ENCODE measurements at regions not wholly inside any gene's neighbourhood (a gene's known extent, or its start where the extent isn't known, plus 50 kb on each side); places are given as distances from the start of the nearest gene placed in this dataset.

DNA sequence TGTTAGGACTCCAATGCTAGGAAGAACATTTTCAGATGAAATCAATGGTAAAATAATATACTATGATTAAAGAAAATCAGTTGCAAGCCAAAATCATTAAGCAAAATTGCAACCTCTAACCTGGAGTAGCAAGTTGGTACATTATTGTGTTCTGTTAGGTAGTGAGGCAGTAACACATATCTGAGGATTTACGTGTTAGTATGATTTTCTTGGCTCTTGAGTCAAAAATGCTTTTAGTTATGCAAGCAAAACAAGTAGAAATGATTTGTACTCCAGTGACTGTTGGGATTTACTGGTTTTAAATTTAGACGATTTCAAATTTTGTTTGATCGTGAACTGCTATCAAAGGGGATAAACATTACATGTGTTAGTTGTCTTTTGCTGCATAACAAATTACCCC lies 293.0 kb upstream of the BTBD3 start:
- H3K4me3 ChIP-seq (ENCODE audit: low read length): no peak overlapping the region
- TF ChIP-seq, protein P1, sequence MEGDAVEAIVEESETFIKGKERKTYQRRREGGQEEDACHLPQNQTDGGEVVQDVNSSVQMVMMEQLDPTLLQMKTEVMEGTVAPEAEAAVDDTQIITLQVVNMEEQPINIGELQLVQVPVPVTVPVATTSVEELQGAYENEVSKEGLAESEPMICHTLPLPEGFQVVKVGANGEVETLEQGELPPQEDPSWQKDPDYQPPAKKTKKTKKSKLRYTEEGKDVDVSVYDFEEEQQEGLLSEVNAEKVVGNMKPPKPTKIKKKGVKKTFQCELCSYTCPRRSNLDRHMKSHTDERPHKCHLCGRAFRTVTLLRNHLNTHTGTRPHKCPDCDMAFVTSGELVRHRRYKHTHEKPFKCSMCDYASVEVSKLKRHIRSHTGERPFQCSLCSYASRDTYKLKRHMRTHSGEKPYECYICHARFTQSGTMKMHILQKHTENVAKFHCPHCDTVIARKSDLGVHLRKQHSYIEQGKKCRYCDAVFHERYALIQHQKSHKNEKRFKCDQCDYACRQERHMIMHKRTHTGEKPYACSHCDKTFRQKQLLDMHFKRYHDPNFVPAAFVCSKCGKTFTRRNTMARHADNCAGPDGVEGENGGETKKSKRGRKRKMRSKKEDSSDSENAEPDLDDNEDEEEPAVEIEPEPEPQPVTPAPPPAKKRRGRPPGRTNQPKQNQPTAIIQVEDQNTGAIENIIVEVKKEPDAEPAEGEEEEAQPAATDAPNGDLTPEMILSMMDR (IDR thresholded peaks at IDR 0.05; ENCODE audit: insufficient read depth, low read depth, low read length, missing control alignments): no peak
- no peak for DNase-seq (ENCODE audit: low read depth)

DNA sequence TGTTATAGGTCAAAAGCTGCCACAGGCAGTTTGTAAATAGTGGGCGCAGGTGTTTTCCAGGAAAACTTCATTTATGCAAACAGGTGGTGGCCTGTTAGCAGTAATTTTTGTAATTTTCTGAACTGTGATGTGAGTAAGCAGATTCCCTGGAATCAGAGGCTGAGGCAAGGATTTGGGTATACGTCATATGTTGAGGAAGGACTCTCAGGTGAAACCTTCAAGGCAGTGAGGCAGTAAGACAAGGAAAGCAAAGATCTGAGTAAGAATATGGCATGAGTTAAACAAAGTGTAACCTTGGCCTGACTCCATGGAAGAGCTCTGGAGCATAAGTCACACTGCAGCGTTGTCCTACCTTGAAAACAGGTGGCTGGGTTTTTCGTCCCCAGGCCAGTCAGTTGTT lies 291.1 kb upstream of the BTBD3 start:
- no peak overlapping the region for H3K4me3 ChIP-seq (ENCODE audit: low read length)
- TF ChIP-seq, protein P1 (IDR thresholded peaks at IDR 0.05; ENCODE audit: insufficient read depth, low read depth, low read length, missing control alignments): no peak
- no peak for DNase-seq (ENCODE audit: low read depth)

- H3K4me3 ChIP-seq (ENCODE audit: low read length): no peak overlapping the region
- DNase-seq (ENCODE audit: low read depth): no peak
- TF ChIP-seq, protein P1 (IDR thresholded peaks at IDR 0.05; ENCODE audit: insufficient read depth, low read depth, low read length, missing control alignments): no peak
Measured at GRCh38 chr20:11642866-11643265, 274.8 kb upstream of the BTBD3 start.

- H3K4me3 ChIP-seq (ENCODE audit: low read length): no peak overlapping the region
- no peak for DNase-seq (ENCODE audit: low read depth)
- TF ChIP-seq, protein P1 (IDR thresholded peaks at IDR 0.05; ENCODE audit: insufficient read depth, low read depth, low read length, missing control alignments): no peak
Measured at GRCh38 chr20:11646359-11646758, 271.3 kb upstream of the BTBD3 start.

- DNase-seq (ENCODE audit: low read depth): no peak
- H3K4me3 ChIP-seq (ENCODE audit: low read length): no peak overlapping the region
- TF ChIP-seq, protein P1 (IDR thresholded peaks at IDR 0.05; ENCODE audit: insufficient read depth, low read depth, low read length, missing control alignments): no peak
Measured at GRCh38 chr20:11650566-11650965, 267.1 kb upstream of the BTBD3 start.

- no peak overlapping the region for H3K4me3 ChIP-seq (ENCODE audit: low read length)
- TF ChIP-seq, protein P1 (IDR thresholded peaks at IDR 0.05; ENCODE audit: insufficient read depth, low read depth, low read length, missing control alignments): no peak
- no peak for DNase-seq (ENCODE audit: low read depth)
Measured at GRCh38 chr20:11651138-11651537, 266.6 kb upstream of the BTBD3 start.

- TF ChIP-seq, protein P1 (IDR thresholded peaks at IDR 0.05; ENCODE audit: insufficient read depth, low read depth, low read length, missing control alignments): no peak
- no peak overlapping the region for H3K4me3 ChIP-seq (ENCODE audit: low read length)
- no peak for DNase-seq (ENCODE audit: low read depth)
Measured at GRCh38 chr20:11651647-11652046, 266.0 kb upstream of the BTBD3 start.

Data from epithelial cell of esophagus (primary cell).